HUDEP-2 (cell line): ENCODE measurements at regions not wholly inside any gene's neighbourhood (a gene's known extent, or its start where the extent isn't known, plus 50 kb on each side); places are given as distances from the start of the nearest gene placed in this dataset.

Experiments
- DNase-seq, 76 experiments: peaks; one replicate each; lab custom pipeline; 2025; ENCODE audit not compliant: unreplicated experiment in 76 of 76; lab: John Stamatoyannopoulos, UW

DNA sequence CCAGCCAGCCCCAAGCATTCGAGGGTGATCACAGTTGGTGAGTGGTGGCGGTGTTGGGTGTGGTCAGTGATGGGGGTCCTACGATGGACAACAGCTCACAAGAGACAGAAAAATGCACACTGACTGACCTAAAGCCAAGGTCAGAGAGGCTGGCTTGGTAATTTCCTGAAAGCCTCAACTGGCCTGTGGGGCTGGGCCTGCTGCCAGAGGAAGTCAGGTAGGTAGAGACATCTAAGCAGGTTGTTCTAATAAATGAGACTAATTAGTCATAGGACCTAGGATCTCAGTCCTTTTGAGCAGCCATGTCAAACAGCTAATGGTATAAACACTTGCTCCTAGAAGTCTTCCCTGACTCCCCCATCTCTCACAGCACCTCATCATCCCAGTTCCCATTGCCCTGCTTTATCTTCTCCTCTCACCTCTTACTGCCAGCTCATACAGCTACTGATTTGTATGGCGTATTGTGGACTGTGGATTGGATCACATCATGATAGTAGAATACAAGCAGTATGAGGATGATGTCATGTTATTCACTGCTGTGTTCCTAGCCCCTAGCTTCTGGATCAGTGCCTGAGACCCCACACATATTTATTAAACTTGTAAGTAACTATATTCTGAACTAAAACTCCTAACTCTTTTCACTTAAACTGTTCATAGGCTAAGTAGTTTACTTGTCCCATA is 262.9 kb upstream of the KLHL29 start:
- no peak for DNase-seq

DNA sequence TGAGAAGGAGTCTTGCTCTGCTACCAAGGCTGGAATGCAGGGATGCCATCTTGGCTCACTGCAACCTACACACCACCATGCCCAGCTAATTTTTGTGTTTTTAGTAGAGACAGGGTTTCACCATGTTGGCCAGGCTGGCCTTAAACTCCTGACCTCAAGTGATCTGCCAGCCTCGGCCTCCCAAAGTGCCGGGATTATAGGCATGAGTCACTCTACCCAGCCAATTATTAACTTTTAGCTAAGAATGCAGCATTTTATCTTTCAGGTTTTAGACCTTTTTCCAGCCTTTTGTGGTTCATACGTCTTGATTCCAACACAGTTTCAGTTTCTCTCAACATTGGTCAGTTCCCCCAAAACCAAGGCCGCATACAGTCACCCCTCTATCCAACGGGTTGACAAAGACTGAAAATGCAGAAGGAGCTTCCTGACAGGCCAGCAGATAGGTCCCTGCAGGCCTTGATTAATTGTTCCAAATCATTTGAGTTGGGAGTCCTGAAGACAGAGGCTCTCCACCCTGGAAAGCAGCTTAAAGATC is 262.2 kb upstream of the KLHL29 start:
- no peak for DNase-seq

DNA sequence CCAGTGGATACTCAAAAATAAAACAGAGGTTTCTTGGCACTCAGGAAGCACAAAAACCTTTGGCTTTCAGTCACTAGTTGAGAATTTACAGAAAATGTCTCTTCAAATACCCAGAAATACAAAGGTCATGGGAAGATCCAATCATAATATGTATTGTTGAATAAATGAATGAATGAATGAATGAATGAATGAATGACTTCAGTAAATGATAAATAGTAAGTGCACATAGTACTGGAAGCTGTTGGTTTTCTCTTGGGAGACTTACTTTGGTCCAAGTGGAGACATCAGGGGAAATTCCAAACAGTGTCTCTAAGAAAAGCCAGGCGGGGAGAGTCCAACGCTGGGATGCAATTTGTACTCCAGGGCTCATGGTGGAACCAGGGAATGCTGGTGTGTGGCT is 261.3 kb upstream of the KLHL29 start:
- no peak for DNase-seq

DNA sequence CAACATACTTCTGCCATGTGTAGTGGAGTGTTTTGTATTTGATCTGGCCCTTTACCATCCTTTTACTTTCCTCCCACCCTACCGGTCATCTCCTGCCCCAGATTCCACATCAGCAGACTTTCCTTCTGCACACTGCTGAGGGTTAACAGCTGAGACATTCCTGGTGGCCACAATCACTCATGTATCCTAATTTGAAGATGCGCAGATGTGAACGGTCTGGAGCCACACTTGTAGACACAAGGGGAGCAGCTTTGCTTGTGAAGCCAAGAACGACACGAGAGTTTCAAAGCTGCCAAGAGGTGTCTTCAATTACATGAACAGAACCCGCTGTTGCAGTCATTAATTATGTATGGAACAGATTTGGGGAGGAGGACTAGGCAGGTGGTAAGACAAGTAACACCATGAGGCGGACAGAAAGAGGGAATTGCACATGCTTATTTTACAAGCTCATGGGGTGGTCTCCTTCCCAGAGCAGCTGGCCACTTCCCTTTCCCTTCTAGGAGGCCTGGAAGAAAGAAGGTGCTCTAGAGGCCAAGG is 260.7 kb upstream of the KLHL29 start:
- no peak for DNase-seq

DNA sequence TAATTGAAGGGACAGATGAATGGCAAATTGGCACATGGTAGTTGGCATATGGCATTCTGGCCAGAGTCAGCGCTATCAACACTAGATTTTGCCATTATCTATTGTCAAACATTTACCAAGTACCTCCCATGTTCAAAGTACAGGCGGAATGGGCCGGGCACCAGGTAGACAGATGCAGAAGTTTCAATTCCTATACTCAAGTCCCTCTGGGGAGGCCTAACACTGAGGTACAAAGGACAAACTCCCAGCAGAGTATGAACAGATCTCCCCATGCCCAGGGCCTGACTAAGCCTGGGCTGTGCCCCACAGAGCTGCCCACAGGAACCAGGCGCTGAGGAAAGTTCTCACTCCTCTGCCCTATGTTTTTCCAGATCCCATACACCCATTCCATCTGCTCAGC is 257.5 kb upstream of the KLHL29 start:
- no peak for DNase-seq

DNA sequence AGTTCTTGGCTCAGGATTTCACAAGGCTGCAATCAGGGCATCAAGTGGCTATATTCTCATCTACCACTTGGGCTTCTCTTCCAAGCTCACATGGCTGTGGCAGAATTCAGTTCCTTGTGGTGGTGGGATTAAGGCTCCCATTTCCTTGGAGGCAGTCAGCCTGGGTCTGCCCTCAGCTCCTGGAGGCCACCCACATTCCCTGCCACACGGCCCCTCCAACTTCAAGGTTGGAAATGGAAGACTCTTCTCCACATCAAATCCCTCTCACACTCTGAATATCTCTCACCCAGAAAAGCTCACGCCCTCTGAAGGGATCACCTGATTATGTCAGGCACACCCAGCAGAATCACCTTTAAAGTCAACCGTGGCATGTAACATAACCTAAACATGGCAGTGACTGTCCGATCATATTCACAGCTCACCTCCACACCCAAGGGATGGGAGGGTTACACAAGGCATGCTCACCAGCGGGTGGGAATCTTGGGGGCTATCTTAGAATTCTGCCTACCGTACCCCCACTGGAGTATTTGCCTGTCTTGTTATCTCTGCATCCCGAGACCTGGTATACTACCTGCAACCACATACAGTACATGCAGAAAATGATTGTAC is 256.2 kb upstream of the KLHL29 start:
- DNase-seq, result no peak

DNA sequence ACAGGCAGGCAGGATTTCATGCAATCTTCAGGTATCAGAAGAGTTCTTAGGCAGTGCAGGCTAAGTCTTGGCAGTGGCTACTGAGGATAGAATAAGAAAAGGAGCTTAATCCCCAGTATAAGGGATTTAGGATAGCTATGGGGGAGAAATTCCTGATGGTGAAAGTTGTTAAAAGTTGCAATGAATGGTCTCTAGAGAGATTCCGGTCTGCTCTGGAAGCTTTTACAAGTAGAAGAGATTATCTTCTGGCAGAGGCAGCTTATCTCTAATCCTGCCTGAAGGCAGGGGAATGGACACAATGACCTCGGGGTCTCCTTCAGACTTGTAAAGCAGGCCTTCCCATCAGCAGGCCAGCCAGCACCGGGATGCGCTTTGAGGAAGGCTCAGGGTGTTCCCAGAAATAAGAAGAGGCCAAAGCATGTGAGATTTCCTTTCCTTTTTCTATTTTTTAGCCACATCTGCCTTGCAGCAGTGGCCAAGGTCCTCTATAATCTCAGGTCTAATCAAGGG is 253.9 kb upstream of the KLHL29 start:
- no peak for DNase-seq

DNA sequence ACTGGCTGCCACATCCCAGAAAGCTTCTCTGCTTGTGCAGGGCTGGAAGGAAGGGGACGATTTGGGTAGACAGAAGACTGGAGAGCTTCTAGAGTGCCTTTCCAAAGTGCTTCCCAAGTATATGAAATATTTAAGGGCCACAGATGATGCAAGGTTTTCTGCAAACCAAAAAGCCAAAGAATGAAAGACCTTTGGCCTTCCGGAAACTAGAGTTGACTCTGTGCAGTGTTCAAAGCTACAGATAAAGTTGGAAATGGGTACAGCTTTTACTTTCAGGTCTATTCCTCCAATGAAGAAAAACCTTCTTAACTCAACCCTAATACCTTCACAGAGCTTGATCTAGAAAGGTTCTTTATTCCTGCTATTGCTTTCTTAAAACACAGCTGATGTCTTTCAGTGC is 253.0 kb upstream of the KLHL29 start:
- DNase-seq, result no peak

DNA sequence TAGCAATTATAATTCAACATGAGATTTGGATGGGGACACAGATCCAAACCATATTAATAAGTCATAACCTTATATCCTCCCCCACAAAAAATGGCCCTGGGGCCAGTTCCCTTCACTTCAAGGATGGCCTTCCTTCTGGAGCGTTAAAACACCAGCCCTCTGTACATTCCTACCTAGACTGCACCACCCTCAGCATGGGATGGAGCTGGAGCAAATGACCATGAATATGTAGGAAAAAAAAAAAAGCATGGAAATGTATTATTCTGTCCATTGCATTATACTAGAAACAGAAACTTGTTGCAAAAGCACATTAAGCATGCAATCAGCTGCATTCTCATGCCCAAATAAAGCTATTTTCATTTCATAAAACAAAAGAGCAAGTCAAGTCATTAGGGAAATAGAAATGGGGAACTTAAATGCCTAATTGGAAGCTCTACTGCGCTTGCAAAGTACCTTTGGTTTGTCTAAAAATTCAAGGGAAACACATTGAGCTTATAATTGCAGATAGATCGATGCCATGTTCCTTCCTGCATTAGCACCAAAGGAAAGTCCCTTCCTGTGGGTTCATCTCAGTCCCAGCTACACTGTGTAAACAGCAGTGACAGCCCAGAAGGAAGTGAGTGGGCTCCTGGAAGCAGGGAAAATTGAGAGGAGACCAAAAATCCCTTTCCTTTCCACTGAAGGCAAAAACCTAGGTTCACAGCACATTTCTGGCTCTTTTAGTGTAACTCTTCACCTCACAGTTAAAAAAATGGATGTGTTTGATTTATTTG is 252.0 kb upstream of the KLHL29 start:
- DNase-seq, result no peak

DNA sequence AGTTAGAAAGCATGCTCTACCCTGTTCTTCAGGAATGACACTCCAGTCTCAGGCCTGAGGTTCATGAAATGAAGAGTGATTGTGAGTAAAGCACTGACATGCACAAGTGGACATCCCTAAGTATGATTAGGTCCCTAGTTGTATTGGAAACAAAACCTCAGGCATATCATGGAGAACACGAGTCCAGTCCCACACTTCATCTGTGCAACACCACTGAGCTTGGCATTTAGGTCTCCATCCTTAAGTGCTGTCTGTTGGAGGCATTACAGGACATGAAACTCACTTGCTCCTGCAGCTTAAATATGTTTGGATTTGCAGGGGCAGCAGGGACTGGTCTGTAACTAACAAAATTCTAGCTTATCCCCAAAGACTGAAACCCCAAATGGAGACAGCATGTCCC is 250.3 kb upstream of the KLHL29 start:
- DNase-seq, result no peak

DNA sequence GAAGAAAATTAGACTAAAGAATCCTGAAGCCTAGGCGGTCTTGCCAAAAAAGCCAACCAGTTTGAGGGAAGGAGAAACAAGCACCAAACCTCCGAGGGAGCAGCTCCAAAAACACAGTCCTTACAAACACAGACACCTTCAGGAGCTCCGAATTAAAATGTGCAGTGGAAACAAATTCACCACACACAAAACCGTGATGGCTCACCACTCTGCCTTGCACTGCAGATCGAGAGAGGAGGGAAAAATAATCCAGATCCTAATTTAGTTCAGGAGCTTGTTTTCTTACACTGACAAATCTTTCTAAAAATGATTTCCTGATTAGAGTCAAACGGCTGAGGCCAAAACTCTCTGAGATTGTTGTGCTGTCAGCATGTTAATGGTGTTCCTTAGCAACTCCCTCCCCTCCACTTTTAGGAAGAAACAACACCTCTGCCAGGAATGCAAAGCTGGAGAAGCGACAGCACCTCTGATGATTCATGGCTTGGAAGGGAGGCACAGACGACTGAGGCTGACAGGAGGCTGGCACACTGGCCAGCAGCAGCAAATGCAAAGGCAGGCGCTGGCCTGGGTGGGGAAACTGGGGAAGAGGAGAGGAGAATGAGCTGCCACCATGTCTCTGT is 249.4 kb upstream of the KLHL29 start:
- DNase-seq, result no peak

DNA sequence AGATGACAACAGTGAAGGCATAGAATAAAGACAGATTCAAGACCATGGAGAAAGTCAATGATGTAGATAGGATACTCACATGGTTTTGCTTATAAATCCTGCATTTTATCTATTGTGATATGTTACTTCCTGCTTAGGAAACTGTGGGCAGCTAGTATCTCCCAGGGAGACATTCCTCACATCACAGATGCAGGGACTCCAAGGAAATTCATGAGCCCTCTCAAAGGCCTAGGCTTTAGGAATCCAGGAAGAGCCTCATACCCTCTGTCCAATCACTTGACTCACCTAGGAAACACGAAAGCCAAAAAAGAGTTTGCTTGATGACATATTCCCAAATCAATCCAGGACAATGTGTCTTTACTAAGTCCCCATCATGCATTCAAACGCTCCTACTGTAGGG is 247.8 kb upstream of the KLHL29 start:
- no peak for DNase-seq

DNA sequence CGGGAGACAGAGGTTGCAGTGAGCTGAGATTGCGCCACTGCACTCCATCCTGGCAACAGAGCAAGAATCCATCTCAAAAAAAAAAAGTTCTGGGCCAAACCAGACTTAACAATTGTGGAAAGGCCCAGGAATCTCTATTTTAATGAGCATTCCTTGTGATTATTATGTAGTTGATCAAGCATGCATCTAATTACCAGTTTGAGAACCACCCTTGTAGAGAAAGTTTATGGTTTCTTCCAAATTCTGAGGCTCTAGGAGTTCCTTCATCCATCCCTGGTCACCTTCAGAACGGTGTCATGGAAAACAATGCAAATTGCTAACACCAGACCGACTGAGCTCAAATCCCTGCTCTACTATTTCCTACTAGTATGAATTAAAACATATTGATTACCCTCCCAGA is 246.3 kb upstream of the KLHL29 start:
- no peak for DNase-seq

DNA sequence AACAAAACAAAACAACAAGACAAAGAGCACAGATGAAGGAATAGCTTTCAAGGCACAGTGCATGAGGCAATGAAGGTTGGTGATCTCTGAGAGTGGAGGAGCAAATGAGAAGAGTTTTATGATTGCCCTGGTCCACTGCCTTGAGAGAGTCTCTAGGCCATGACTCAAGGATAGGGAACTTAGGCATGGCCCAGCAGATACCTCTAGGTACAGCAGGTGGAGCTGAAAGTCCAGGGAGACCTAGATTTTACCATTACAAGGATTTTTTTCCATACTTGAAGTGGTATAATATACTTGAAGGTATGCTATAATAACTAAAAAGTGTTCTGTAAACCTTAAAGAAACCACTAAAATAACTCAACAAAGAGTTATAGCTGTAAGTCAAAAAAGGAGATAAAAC is 239.5 kb upstream of the KLHL29 start:
- no peak for DNase-seq

DNA sequence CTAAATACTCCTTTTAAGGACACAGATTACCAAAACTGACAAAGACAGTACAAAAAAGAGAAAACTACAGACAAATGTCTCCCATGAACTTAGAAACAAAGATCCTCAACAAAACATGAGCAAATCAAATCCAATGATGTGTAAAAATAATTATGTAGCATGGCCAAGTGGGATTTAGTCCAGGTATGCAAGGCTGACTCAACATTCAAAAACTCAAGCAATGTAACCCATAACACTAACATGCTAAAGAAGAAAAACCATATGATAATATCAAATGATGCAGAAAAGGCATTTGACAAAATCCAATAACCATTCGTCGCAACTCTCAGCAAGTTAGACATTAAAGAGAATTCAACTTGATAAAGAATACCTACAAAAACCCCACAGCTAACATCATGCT is 239.0 kb upstream of the KLHL29 start:
- DNase-seq, result no peak

DNA sequence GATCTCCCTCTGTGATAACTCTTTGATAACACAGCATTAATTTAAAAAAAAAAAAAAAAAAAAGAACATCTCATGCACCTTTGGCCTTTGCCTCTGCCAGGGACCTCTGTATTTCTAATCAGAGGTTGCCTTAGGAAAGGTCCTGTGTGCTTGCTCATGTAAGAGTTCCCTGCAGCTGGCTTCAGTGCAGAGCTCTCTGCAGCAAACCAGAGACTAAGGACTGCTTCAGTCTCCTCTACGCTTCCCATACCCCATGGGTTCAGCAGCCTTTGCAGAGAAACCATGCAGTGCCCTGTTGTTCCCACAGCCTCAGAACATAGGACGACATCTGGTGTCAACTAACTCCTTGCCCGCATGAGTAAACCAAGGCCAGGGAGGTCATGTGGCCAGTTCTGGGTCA is 236.6 kb upstream of the KLHL29 start:
- DNase-seq, result no peak

DNA sequence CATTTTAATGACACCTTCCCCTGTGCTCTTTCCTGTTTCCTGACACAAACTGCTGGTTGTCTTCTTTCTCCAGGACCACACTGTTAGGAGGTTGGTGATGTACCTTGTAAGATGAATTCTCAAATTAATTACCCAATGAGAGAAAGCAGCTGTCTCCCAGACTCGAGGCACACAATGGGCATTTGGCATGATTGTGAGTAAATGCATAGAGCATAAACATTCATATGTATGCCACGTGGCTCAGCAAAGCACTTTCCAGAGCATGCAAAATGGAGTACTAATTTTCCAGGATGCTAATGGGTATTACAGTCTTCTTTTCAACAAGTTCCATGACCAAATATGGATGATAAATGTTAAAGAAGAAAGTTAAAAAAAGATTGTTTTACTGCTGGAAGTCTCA is 235.2 kb upstream of the KLHL29 start:
- DNase-seq, result no peak

DNA sequence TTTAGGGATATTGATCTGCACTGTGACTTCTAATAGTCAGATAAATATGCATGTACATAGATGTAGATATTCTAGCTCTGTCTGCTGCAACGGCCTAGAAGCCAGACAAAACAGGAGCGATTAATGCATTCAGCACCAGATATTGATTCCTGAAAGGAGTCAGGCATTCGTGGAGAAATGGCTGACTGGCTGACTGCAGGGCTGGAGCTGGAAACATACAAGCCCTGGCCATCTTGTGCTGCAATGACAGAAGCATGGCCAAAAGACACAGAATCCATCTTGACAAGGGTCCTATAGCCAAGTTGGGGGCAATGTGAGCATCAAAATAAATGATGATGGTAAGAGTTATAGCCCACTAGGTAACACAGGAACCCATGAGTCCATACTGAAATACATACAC is 231.5 kb upstream of the KLHL29 start:
- no peak for DNase-seq

DNA sequence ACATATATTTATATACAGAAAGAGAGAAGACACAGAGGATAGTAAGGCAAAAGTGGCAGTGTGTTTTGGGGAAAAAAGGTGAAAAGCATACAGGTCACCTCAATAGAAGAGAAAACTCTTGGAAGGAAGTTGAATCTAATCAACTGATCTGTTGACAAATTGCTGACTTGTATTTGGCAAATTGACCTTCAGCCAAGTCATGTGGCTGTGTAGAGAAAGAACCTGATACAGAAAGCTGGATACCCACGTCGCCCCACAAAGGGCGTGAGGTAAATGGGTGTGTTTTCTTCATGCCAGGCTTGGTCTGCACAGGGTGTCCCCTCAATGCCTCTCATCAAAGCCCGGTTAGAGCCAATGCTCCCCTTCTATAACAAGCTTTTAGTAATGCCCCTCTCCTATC is 230.0 kb upstream of the KLHL29 start:
- no peak for DNase-seq

DNA sequence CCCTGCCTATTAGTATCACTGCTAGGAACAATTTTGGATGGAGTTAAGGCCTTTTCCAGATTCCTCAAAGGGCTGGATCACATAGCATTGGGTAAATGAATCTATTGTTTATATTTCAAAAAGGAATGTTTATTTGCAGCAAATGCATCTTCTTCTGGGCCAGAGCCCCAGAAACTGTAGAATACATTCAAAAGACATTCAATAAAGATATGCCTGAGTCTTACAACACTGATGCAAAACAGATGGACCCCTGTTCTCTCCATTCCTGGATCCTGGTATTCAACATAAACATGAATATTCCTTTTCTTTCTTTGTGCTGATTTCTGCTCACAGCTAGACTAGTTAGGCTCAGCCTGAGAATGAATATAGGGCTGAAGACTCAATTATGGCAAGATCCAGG is 227.2 kb upstream of the KLHL29 start:
- no peak for DNase-seq

DNA sequence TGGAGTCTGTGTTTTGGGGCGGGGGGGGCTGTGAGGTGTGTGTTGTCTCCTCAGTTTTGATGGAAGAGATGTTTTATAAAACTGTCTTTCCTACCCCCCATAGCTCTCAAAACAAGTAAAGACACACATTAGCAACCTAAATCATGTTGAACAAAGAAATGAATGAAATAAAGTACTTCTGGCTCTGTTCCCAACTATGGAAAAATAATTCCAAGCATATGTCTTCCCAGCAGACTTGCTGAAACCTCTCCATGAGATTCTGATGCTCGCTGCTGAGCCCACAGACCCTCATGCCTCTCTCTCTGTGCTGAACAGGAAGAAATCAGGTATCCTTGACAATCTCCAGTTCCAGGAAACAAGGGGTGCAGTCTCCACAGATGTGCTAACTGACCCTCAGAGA is 226.7 kb upstream of the KLHL29 start:
- no peak for DNase-seq
